ENCODE measurements at regions not wholly inside any gene's neighbourhood (a gene's known extent, or its start where the extent isn't known, plus 50 kb on each side); places are given as distances from the start of the nearest gene placed in this dataset.

GRCh38 chr16:26930786-26931581 is 135.7 kb upstream of the C16orf82 start:
- TF ChIP-seq POLR2AphosphoS5 (IDR thresholded peaks at IDR 0.05) (no peak), POLR2A (IDR thresholded peaks at IDR 0.05) (no peak), CTCF (IDR thresholded peaks at IDR 0.05) (no peak)
